Ishikawa (cell line): ENCODE measurements at regions not wholly inside any gene's neighbourhood (a gene's known extent, or its start where the extent isn't known, plus 50 kb on each side); places are given as distances from the start of the nearest gene placed in this dataset.

ENCODE experiments used
- CEBPB ChIP-seq: IDR thresholded peaks from 2 replicates; pipeline ENCODE4 v1.6.1; 2012
- CREB1 ChIP-seq: IDR thresholded peaks from 2 replicates; pipeline ENCODE4 v1.6.1; 2012; ENCODE audit warnings: low read depth
- EGR1 ChIP-seq: IDR thresholded peaks from 2 replicates; pipeline ENCODE4 v1.6.1; 2012
- EP300 ChIP-seq: IDR thresholded peaks from 2 replicates; pipeline ENCODE4 v1.6.1; 2012; ENCODE audit warnings: borderline replicate concordance
- FOXM1 ChIP-seq: IDR thresholded peaks from 2 replicates; pipeline ENCODE4 v1.6.1; 2012; ENCODE audit warnings: low read depth, borderline replicate concordance
- MAX ChIP-seq: IDR thresholded peaks from 2 replicates; pipeline ENCODE4 v1.6.1; 2012
- NFIC ChIP-seq: IDR thresholded peaks from 2 replicates; pipeline ENCODE4 v1.6.1; 2012
- RAD21 ChIP-seq: IDR thresholded peaks from 2 replicates; pipeline ENCODE4 v1.6.1; 2012; ENCODE audit warnings: low read depth
- REST ChIP-seq: IDR thresholded peaks from 2 replicates; pipeline ENCODE4 v1.6.1; 2012; ENCODE audit warnings: low read depth, mild to moderate bottlenecking
- TAF1 ChIP-seq: IDR thresholded peaks from 2 replicates; pipeline ENCODE4 v1.6.1; 2012; ENCODE audit warnings: low read depth, mild to moderate bottlenecking
- TCF12 ChIP-seq: IDR thresholded peaks from 2 replicates; pipeline ENCODE4 v1.6.1; 2012; ENCODE audit warnings: low read depth
- TEAD4 ChIP-seq: IDR thresholded peaks from 2 replicates; pipeline ENCODE4 v1.6.1; 2012
- USF1 ChIP-seq: IDR thresholded peaks from 2 replicates; pipeline ENCODE4 v1.6.1; 2012
- YY1 ChIP-seq: IDR thresholded peaks from 2 replicates; pipeline ENCODE4 v1.6.1; 2012; ENCODE audit warnings: low read depth
- ZBTB7A ChIP-seq: IDR thresholded peaks from 2 replicates; pipeline ENCODE4 v1.6.1; 2012; ENCODE audit warnings: low read depth

GRCh38 chr2:35545301-35545700, 810.3 kb upstream of the CRIM1 start:
- TF ChIP-seq EGR1 (no peak), CEBPB (no peak), YY1 (no peak), FOXM1 (no peak), TAF1 (no peak), TEAD4 (no peak), USF1 (no peak), TCF12 (no peak), EP300 (no peak), NFIC (no peak), RAD21 (no peak), MAX (no peak), REST (no peak), ZBTB7A (no peak), CREB1 (no peak)

- TF ChIP-seq CEBPB (no peak), FOXM1 (no peak), REST (no peak), TEAD4 (no peak), ZBTB7A (no peak), CREB1 (no peak), USF1 (no peak), RAD21 (no peak), EGR1 (no peak), MAX (no peak), TAF1 (no peak), TCF12 (no peak), YY1 (no peak), NFIC (no peak), EP300 (no peak)
Observed at GRCh38 chr2:35538796-35539195, 816.8 kb upstream of the CRIM1 start.

GRCh38 chr2:35530615-35531135, 824.9 kb upstream of the CRIM1 start:
- TF ChIP-seq CREB1 (no peak), NFIC (no peak)

GRCh38 chr2:35526741-35527140, 828.8 kb upstream of the CRIM1 start:
- TF ChIP-seq REST (peak; percentile 78), TAF1 (no peak)

- no peak for TF ChIP-seq CEBPB
- TF ChIP-seq EGR1: no peak
- TF ChIP-seq ZBTB7A: no peak
- TF ChIP-seq FOXM1: no peak
- no peak for TF ChIP-seq EP300
- no peak for TF ChIP-seq REST
- TF ChIP-seq USF1: no peak
- TF ChIP-seq TEAD4: no peak
- no peak for TF ChIP-seq MAX
- TF ChIP-seq CREB1: no peak
- TF ChIP-seq TAF1: no peak
- no peak for TF ChIP-seq YY1
- no peak for TF ChIP-seq NFIC
- TF ChIP-seq TCF12: no peak
- TF ChIP-seq RAD21: no peak
Observed at GRCh38 chr2:35522450-35522849, 833.1 kb upstream of the CRIM1 start.
